CD1c-positive myeloid dendritic cell (primary cell): ENCODE measurements at regions not wholly inside any gene's neighbourhood (a gene's known extent, or its start where the extent isn't known, plus 50 kb on each side); places are given as distances from the start of the nearest gene placed in this dataset.

Source experiments
- DNase-seq: peaks from one replicate; pipeline ENCODE4 v3.0.0-alpha.2; 2016; ENCODE audit errors: extremely low spot score

GRCh38 chr5:143730112-143730801 is 81.7 kb upstream of the HMHB1 start:
- no peak for DNase-seq

DNA sequence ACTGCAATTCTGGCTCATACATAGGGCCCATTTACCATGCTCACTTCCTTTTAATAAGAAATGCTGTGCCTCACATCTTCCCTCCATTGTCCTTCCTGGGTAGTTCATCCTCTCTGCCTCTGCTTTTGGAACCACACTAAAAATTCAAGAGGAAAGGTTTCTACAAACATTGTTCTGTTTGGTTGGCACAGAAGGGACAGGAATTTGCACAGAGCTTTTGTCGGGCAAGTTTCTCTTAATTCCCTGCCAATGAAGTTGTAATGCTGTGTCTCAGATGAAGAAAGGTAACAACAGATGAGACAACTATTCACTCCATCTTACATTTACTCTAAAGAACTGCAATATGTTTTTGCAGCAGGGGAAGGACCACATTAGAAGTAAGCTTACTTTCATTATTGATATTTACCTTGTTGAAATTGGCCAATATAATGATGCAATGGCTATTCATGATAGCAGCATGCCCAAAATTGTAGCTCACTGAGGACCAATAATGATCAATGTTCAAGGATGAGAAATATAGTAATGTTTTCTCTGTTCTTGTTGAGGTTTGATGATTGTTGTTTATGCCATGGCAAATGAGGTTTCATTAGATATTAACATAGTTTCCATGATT is 82.5 kb upstream of the HMHB1 start:
- no peak for DNase-seq

DNA sequence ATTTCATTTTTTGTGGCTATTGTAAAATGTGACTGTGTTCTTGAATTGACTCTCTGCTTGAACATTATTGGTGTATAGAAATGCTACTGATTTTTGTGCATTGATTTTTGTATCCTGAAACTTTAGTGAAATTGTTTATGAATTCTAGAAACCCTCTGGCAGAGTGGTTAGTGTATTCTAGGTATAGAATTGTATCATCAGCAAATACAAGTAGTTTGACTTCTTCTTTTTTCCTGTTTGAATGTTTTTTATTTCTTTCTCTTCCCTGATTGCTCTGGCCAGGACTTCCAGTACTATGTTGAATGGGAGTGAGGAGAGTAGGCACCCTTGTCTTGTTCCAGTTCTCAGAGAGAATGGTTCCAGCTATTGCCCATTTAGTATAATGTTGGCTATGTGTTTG is 88.8 kb upstream of the HMHB1 start:
- DNase-seq = no peak

- no peak for DNase-seq
These were observed 90.0 kb upstream of the HMHB1 start for GRCh38 chr5:143721925-143722324.

GRCh38 chr5:143720689-143721088 is 91.3 kb upstream of the HMHB1 start:
- DNase-seq = no peak

DNA sequence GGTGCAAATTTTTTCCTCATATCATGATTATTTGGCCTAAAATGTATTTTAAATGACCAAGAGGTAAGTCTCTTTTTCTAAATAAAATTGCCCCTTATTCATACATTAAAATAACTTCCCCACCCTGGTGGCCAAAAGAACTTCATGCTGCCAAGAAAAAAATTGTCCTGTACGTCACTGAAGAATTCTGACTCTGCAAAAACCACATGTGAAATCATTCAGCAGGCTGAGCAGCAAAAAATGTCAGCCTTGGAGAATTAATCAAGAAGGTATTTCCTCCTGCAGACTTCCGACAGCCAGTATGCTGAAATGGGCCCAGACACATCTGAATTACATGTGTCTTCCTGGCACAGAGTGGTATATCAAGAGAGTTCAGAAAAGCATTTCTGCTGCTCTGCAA is 94.6 kb upstream of the HMHB1 start:
- no peak for DNase-seq

GRCh38 chr5:143716881-143717280 is 95.1 kb upstream of the HMHB1 start:
- no peak for DNase-seq

GRCh38 chr5:143715616-143716015 is 96.3 kb upstream of the HMHB1 start:
- no peak for DNase-seq

DNA sequence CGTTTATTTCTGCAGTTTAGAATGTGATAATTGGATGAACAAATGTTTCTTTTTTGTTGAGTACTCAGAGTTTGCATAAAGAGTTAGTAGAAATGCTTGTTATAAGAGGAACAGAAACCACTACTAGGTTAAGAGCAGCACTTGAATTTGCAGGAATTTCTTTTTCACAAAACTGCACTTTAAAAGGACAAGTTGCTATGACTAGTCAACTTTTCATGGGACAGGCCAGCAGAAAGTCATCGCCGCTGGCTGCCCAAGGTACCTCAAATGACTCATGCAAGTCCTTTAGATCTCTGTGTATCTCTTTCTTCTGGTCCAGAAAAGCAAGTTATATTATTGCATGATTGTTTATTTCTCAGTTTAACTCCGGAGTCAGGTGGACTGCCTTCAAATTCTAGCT is 97.3 kb upstream of the HMHB1 start:
- DNase-seq = peak; percentile 35

DNA sequence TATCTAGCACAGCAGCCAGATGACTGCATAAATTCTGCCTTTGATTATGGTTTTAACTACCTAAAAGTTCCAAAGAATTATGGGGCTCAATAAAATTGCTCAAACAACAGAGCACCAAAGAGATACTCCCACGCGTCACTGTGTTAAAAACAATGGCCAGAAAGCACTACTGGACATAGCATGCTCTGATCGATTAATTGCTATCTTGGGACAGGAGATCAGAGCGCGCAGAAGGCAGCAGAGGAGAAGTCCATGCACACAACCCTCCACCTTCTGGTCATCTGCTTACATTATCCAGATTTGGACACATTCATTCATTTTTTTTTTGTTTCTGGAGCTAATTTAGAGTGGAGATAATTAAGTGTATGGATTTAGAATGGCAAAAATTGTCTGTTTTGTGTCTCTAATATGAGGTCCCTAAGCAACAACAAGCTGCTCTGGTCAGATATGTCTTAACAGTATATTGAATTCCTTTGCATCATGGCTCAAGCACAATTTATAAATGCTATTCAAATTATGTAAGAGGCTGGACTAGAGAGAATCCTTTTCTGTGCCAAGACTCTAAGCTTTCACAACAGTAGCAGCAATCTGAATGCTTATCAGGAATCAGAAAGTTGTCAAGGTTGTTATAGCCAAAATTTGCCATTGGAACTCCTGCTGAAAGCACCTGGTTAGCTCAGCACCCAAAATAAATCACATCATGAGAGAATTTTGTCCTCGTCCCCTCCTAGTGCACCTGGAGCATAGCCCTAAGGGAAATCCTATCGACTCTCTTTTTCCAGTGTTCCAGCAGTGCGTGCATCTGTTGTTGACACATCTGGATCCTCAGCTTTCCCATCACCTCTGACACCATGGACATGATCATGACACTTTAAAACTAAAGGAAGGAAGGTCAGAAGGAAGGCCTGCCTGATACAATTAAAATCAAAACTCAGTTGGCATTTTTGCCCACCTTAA is 98.6 kb upstream of the HMHB1 start:
- no peak for DNase-seq

GRCh38 chr5:143708672-143709071 is 103.3 kb upstream of the HMHB1 start:
- DNase-seq = no peak

DNA sequence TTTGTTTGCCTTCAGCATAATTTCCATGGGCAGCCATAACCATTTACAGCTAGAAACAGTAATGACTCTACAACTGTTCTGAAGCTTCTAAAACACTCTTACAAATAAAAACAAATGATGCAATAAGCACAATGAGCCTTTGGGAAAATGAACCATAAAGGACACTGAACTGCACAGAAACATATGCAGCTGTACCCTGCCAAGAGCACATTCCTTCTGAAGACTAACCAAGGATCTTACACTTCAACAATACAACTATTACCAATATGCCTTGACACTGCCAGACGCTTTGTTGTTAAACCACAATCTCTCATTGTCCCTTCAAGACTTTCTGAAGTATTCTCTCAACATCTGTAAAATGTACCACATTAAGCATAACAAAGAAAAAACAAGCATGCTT is 104.2 kb upstream of the HMHB1 start:
- no peak for DNase-seq

- no peak for DNase-seq
These were observed 106.6 kb upstream of the HMHB1 start for GRCh38 chr5:143705381-143705780.

DNA sequence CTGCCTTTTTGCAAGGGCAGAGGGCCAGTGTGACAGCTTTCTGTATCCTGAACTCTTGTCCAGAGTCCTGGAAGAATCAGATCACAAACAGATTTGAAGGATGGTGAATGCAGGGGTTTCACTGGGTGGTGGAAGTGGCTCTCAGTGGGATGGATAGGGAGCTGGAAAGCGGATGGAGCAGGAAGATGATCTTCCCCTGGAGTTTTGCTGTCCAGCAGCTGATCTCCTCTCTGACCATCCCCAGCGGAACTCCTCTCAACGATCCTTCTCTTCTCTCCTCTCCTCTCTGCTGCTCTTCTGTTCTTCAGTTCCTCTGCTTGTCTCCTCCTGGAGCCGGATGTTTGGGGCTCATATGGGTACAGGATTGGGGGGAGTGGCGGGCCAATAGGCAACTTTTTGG is 108.3 kb upstream of the HMHB1 start:
- DNase-seq = no peak

DNA sequence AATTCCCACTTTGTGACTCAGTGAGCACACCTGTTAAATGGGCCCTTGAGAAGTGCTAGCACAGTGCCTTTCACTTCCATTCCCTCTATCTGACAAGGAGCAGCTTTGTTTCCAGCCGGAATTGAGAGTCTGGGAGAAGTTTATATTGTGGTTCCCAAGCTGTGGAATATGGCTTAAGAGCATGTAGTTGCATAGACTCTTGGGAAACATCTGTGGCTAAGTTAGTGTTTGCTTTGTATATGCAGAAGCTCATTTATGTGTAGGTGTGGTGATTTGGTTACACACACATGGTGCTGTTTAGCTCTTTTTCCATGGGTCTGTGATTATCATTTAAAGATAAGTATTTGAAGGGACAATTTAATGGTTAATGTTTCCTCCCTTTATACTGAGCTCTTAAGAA is 110.5 kb upstream of the HMHB1 start:
- DNase-seq = no peak

- DNase-seq = no peak
These were observed 111.0 kb upstream of the HMHB1 start for GRCh38 chr5:143700994-143701393.

DNA sequence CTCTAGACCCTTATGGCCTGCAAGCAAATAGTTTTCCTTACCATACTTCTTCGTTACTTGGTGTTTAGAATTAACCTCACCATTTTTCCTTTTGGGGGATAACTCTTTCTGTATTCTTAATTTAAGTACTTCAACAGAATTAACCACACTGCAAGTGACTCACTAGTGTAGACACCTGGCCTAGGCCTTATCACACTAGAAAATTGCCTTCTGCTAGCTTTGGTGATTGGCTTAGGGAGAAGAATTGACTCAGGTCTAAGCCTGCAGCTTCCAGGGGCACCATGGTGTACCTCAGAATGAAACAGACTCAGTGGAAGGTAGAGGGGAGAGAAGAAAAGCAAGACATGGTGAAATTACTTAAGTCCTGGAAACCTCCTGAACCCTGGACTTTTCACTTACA is 112.8 kb upstream of the HMHB1 start:
- DNase-seq = no peak

- no peak for DNase-seq
These were observed 113.4 kb upstream of the HMHB1 start for GRCh38 chr5:143698574-143698973.

DNA sequence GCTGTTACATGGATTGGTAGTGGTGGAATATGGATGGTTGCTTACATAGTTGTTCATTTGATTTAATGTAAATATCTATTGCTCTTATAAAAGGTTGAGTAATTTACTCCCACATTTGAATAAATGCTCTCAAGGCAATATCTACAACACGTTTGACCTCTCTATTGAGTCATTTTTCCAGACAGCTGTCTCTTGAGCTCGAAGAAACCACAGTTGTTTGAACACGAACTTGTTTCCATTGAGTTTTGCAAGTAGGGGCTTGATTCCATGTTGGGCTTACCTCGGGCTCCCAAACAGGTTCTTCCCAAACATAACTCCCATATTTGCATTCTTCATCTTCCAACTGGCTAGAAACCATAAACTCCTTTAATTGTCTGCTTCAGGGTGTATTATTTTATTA is 115.0 kb upstream of the HMHB1 start:
- DNase-seq = no peak

GRCh38 chr5:143695941-143696340 is 116.0 kb upstream of the HMHB1 start:
- no peak for DNase-seq

GRCh38 chr5:143695244-143695864 is 116.6 kb upstream of the HMHB1 start:
- DNase-seq = no peak

GRCh38 chr5:143694357-143694756 is 117.6 kb upstream of the HMHB1 start:
- DNase-seq = no peak
